GM06990 (cell line): ENCODE measurements at regions not wholly inside any gene's neighbourhood (a gene's known extent, or its start where the extent isn't known, plus 50 kb on each side); places are given as distances from the start of the nearest gene placed in this dataset.

Source experiments
- DNase-seq: peaks from one replicate; pipeline ENCODE4 v3.0.0-alpha.2; 2011; ENCODE audit not compliant: insufficient read length; ENCODE audit errors: extremely low read depth
- H3K27me3 ChIP-seq: replicated peaks from 2 replicates; pipeline ENCODE4 v1.6.0; 2011; ENCODE audit warnings: low read length; ENCODE audit not compliant: control insufficient read depth, insufficient read depth
- H3K36me3 ChIP-seq: 2 replicates; pipeline ENCODE4 v1.5.1; 2011; ENCODE audit warnings: low read length; ENCODE audit not compliant: control insufficient read depth, insufficient read depth
- H3K4me3 ChIP-seq: replicated peaks from 2 replicates; pipeline ENCODE4 v1.5.1; 2011; ENCODE audit warnings: low read depth, mild to moderate bottlenecking, control low read depth, low read length
- TF ChIP-seq, protein P1 (sequence below): IDR thresholded peaks from 2 replicates; pipeline ENCODE4 v1.5.1; 2011; ENCODE audit warnings: low read length, control low read depth, mild to moderate bottlenecking, inconsistent platforms; ENCODE audit not compliant: insufficient read depth, poor library complexity, severe bottlenecking

DNA sequence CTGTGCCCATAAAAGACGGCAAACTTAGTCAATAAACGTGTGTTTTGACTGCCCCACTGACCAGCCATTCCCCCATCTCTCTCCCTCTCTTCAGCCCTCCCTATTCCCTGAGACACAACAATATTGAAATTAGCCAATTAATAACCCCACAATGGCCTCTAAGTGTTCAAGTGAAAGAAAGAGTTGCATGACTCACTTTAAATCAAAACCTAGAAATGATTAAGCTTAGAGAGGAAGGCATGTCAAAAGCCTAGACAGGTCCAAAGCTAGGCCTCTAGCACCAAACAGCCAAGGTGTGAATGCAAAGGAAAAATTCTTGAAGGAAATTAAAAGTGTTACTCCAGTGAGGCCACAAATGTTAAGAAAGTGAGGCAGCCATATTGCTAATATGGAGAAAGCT lies 261.6 kb upstream of the TBX18 start:
- DNase-seq = no peak
- TF ChIP-seq, protein P1, sequence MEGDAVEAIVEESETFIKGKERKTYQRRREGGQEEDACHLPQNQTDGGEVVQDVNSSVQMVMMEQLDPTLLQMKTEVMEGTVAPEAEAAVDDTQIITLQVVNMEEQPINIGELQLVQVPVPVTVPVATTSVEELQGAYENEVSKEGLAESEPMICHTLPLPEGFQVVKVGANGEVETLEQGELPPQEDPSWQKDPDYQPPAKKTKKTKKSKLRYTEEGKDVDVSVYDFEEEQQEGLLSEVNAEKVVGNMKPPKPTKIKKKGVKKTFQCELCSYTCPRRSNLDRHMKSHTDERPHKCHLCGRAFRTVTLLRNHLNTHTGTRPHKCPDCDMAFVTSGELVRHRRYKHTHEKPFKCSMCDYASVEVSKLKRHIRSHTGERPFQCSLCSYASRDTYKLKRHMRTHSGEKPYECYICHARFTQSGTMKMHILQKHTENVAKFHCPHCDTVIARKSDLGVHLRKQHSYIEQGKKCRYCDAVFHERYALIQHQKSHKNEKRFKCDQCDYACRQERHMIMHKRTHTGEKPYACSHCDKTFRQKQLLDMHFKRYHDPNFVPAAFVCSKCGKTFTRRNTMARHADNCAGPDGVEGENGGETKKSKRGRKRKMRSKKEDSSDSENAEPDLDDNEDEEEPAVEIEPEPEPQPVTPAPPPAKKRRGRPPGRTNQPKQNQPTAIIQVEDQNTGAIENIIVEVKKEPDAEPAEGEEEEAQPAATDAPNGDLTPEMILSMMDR = no peak
- no peak overlapping the region for H3K4me3 ChIP-seq
- no peaks in the 10 kb centered on the region for H3K36me3 ChIP-seq
- no peaks in the 10 kb centered on the region for H3K27me3 ChIP-seq

GRCh38 chr6:85023721-85024120 lies 259.3 kb upstream of the TBX18 start:
- Histone ChIP-seq H3K27me3 (no peaks in the 10 kb centered on the region), H3K4me3 (no peak overlapping the region), H3K36me3 (no peaks in the 10 kb centered on the region)
- no peak for DNase-seq
- TF ChIP-seq, protein P1 = no peak

- no peak overlapping the region for H3K4me3 ChIP-seq
- H3K27me3 ChIP-seq = no peaks in the 10 kb centered on the region
- H3K36me3 ChIP-seq = no peaks in the 10 kb centered on the region
- TF ChIP-seq, protein P1 = no peak
- DNase-seq = no peak
Measured at GRCh38 chr6:85017352-85017751, 253.0 kb upstream of the TBX18 start.

GRCh38 chr6:85016726-85017125 lies 252.3 kb upstream of the TBX18 start:
- Histone ChIP-seq H3K4me3 (no peak overlapping the region), H3K36me3 (no peaks in the 10 kb centered on the region), H3K27me3 (no peaks in the 10 kb centered on the region)
- DNase-seq = no peak
- TF ChIP-seq, protein P1 = no peak

GRCh38 chr6:85015396-85015990 lies 251.1 kb upstream of the TBX18 start:
- Histone ChIP-seq H3K4me3 (no peak overlapping the region), H3K36me3 (no peaks in the 10 kb centered on the region), H3K27me3 (no peaks in the 10 kb centered on the region)
- TF ChIP-seq, protein P1 = peak; percentile 60
- no peak for DNase-seq

DNA sequence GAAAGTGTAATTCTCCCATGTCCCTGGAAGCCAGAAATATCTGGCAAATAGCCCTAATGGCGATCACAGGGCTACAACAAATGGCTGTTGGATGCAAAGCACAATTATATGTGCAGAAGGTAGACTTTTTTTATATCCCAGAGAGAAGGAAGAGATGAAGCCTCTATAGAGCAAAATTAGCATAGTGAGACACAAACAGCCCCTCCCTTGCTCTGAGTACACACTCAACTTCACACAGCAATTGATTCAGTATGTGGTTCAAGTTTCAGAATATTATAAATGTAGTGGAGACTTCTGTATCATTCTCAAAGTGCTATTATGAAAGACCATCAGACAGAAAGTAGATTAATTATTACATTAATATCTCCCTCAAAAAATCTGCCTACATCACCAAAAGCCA lies 246.5 kb upstream of the TBX18 start:
- DNase-seq = no peak
- Histone ChIP-seq H3K4me3 (no peak overlapping the region), H3K36me3 (no peaks in the 10 kb centered on the region), H3K27me3 (no peaks in the 10 kb centered on the region)
- TF ChIP-seq, protein P1 = no peak
